K562 (cell line): ENCODE measurements at regions not wholly inside any gene's neighbourhood (a gene's known extent, or its start where the extent isn't known, plus 50 kb on each side); places are given as distances from the start of the nearest gene placed in this dataset.

Experiments
- ATAC-seq: fragments of 200-7000 bp; cut with Tn5 transposase; 3 replicates; pipeline ENCODE4 v1.9.1; 2020; ENCODE audit warnings: moderate library complexity
- BruUV-seq: library from RNA; stranded (reverse); fragments of 400-500 nt; replicated peaks from 2 replicates; lab custom pipeline; 2021; lab: Mats Ljungman, UMichigan
- CTCF ChIA-PET: fragments of 300-600 bp; formaldehyde crosslinking; extraction: SDS; loops from one replicate; lab custom pipeline; 2021; ENCODE audit warnings: low intra/inter-chr PET ratio; lab: Yijun Ruan, JAX
- POLR2A ChIA-PET: fragments of 300-600, 350-650 bp; sonication (Branson Sonifier 250); formaldehyde crosslinking; extraction: SDS; loops from one replicate; lab custom pipeline; 2021; ENCODE audit warnings: antibody characterized with exemption, inconsistent platforms; lab: Yijun Ruan, JAX
- DNase-seq, 4 experiments: peaks; one replicate each; pipeline versions ENCODE4 v3.0.0 to v3.0.0-alpha.2; 2011 to 2018; ENCODE audit warnings: low spot score in 3 of 4, mixed read lengths in 3 of 4; ENCODE audit errors: extremely low read depth in 1 of 4
- FAIRE-seq: peaks from 2 replicates; lab custom pipeline; 2011; peaks lifted over from hg19 to GRCh38; lab: Jason Lieb, UNC
- H2AFZ ChIP-seq: 2 replicates; pipeline ENCODE4 v1.6.0; 2011; ENCODE audit warnings: low read depth, low read length, control low read depth, inconsistent platforms
- H3K27ac ChIP-seq: fragments of 200-600 bp; 3 replicates; pipeline ENCODE4 v1.8.0; 2011; ENCODE audit warnings: low read depth, mild to moderate bottlenecking, control low read depth, inconsistent platforms, low read length, moderate library complexity, mixed read lengths; ENCODE audit errors: extremely low read depth
- H3K27me3 ChIP-seq, 2 experiments: fragments of 300-600 bp in 1 of 2; 2 replicates in 1 of 2; 3 replicates in 1 of 2; pipeline versions ENCODE4 v1.6.0 to v1.8.0; 2011; ENCODE audit warnings: inconsistent platforms in 2 of 2, low read length in 2 of 2, mild to moderate bottlenecking in 1 of 2, mixed read lengths in 1 of 2, moderate library complexity in 1 of 2; ENCODE audit not compliant: control insufficient read depth in 2 of 2, insufficient read depth in 2 of 2
- H3K36me3 ChIP-seq: fragments of 300-600 bp; 3 replicates; pipeline ENCODE4 v1.8.0; 2011; ENCODE audit warnings: mild to moderate bottlenecking, low read length, inconsistent platforms; ENCODE audit not compliant: control insufficient read depth, insufficient read depth
- H3K4me1 ChIP-seq, 2 experiments: fragments of 200-600 bp in 1 of 2; replicated peaks in 1 of 2; 2 replicates in 1 of 2; 3 replicates in 1 of 2; pipeline versions ENCODE4 v1.5.1 to v1.8.0; 2011; ENCODE audit warnings: inconsistent platforms in 2 of 2, low read length in 2 of 2, mild to moderate bottlenecking in 1 of 2, mixed read lengths in 1 of 2, moderate library complexity in 1 of 2; ENCODE audit not compliant: control insufficient read depth in 2 of 2, insufficient read depth in 2 of 2
- H3K4me2 ChIP-seq: 2 replicates; pipeline ENCODE4 v1.6.1; 2011; ENCODE audit warnings: low read length, control low read depth, inconsistent platforms, mixed read lengths; ENCODE audit not compliant: insufficient read depth
- H3K4me3 ChIP-seq: fragments of 200-600 bp; sonication (generic), shearing (Covaris generic); 2 replicates; pipeline ENCODE4 v1.5.1; 2016; ENCODE audit warnings: control low read depth, inconsistent platforms
- H3K79me2 ChIP-seq: fragments of 200-600 bp; 3 replicates; pipeline ENCODE4 v1.8.0; 2011; ENCODE audit warnings: low read length, inconsistent platforms; ENCODE audit not compliant: control insufficient read depth, insufficient read depth
- H3K9ac ChIP-seq, 2 experiments: 2 replicates each; pipeline versions ENCODE4 v1.6.0 to v1.6.1; 2011; ENCODE audit warnings: low read depth in 2 of 2, low read length in 2 of 2, control low read depth in 1 of 2, inconsistent platforms in 1 of 2, mild to moderate bottlenecking in 1 of 2, mixed read lengths in 1 of 2; ENCODE audit not compliant: insufficient read depth in 1 of 2
- H3K9me1 ChIP-seq: one replicate; pipeline ENCODE4 v1.6.0; 2011; ENCODE audit warnings: inconsistent platforms, mild to moderate bottlenecking, low read length, moderate library complexity; ENCODE audit not compliant: control insufficient read depth, insufficient read depth
- H3K9me3 ChIP-seq: replicated peaks from 2 replicates; pipeline ENCODE4 v1.5.1; 2011; ENCODE audit warnings: low read depth, low read length, inconsistent platforms; ENCODE audit not compliant: control insufficient read depth, insufficient read depth
- H4K20me1 ChIP-seq: replicated peaks from 2 replicates; pipeline ENCODE4 v1.6.1; 2011; ENCODE audit warnings: low read length, inconsistent platforms, mixed read lengths; ENCODE audit not compliant: control insufficient read depth, insufficient read depth
- HDAC8 ChIP-seq: fragments of 450-650 bp; IDR thresholded peaks from 2 replicates; pipeline ENCODE4 v1.6.1; 2016; ENCODE audit warnings: mild to moderate bottlenecking, missing genetic modification characterization, moderate library complexity, missing compliant biosample characterization
- HNRNPH1 ChIP-seq: fragments of 200-400 bp; formaldehyde crosslinking; optimal IDR thresholded peaks from 2 replicates; pipeline ENCODE3; 2017; ENCODE audit warnings: low read depth, mild to moderate bottlenecking, low read length, moderate library complexity
- KDM4B ChIP-seq, 2 experiments: fragments of 450-650 bp in 1 of 2; sonication (generic) in 1 of 2; IDR thresholded peaks; 2 replicates each; pipeline ENCODE4 v1.6.1; 2016 to 2017; ENCODE audit warnings: borderline replicate concordance in 2 of 2, antibody characterized with exemption in 1 of 2, low read depth in 1 of 2, mild to moderate bottlenecking in 1 of 2
- MYBL2 ChIP-seq, 2 experiments: fragments of 450-650 bp in 1 of 2; sonication (generic) in 1 of 2; formaldehyde crosslinking in 1 of 2; IDR thresholded peaks; 2 replicates each; pipeline versions ENCODE4 v1.6.1 to v1.8.1; 2017 to 2022; ENCODE audit warnings: borderline replicate concordance in 1 of 2, inconsistent platforms in 1 of 2, low read depth in 1 of 2, mild to moderate bottlenecking in 1 of 2, missing genetic modification reagents in 1 of 2, moderate library complexity in 1 of 2
- NFE2L1 ChIP-seq: fragments of 450-650 bp; IDR thresholded peaks from 2 replicates; pipeline ENCODE4 v1.6.1; 2016; ENCODE audit warnings: missing genetic modification characterization, low read depth, mild to moderate bottlenecking, missing compliant biosample characterization, moderate library complexity, borderline replicate concordance
- NR2C1 ChIP-seq, 2 experiments: fragments of 450-650 bp; IDR thresholded peaks; 2 replicates each; pipeline ENCODE4 v1.6.1; 2017; ENCODE audit warnings: mild to moderate bottlenecking in 2 of 2, antibody characterized with exemption in 1 of 2, inconsistent platforms in 1 of 2, missing compliant biosample characterization in 1 of 2, missing genetic modification characterization in 1 of 2
- SETDB1 ChIP-seq: IDR thresholded peaks from one replicate; pipeline ENCODE4 v1.6.1; 2012; ENCODE audit warnings: low read length, control low read depth, inconsistent platforms
- TAF9B ChIP-seq: fragments of 450-650 bp; IDR thresholded peaks from 2 replicates; pipeline ENCODE4 v1.6.1; 2018; ENCODE audit warnings: mild to moderate bottlenecking; ENCODE audit not compliant: partially characterized antibody
- TRIM28 ChIP-seq: fragments of 450-650 bp; IDR thresholded peaks from 2 replicates; pipeline ENCODE4 v1.6.1; 2017
- ZBTB9 ChIP-seq: fragments of 450-650 bp; formaldehyde crosslinking; IDR thresholded peaks from 2 replicates; pipeline ENCODE4 v1.4.0; 2020; ENCODE audit warnings: mild to moderate bottlenecking, moderate library complexity
- ZNF699 ChIP-seq: fragments of 250-450 bp; sonication (Bioruptor Pico); IDR thresholded peaks from 2 replicates; pipeline ENCODE4 v1.8.0; 2021; ENCODE audit warnings: mild to moderate bottlenecking, moderate library complexity; ENCODE audit not compliant: insufficient replicate concordance
- WGBS: fragments of 100-300 bp; shearing (Covaris generic); methylation state at CpG from one replicate; pipeline ENCODE4 v1.1.6; 2016; ENCODE audit warnings: low coverage, mixed read lengths; ENCODE audit not compliant: insufficient coverage; ENCODE audit errors: missing lambda C conversion rate; 5-methylcytosine and 5-hydroxymethylcytosine counted together
- in situ Hi-C: fragments of 300-500 bp; cut with MboI; formaldehyde crosslinking; loops from 4 replicates; pipeline ENCODE4 v1.15.0; 2018; ENCODE audit warnings: inconsistent platforms, mixed read lengths
- intact Hi-C: fragments of 100-400 bp; cut with micrococcal nuclease; formaldehyde crosslinking; loops from 2 replicates; pipeline ENCODE4 v1.14.2; 2022
- TF ChIP-seq, protein P1 (sequence below): sonication (generic); formaldehyde crosslinking; IDR thresholded peaks from 2 replicates; pipeline ENCODE4 v1.8.0; 2022; ENCODE audit warnings: mild to moderate bottlenecking, missing genetic modification reagents, borderline replicate concordance
- TF ChIP-seq, protein P2 (sequence below): fragments of 250-450 bp; sonication (Bioruptor Pico); IDR thresholded peaks from 2 replicates; pipeline ENCODE4 v1.8.0; 2021; ENCODE audit warnings: moderate library complexity, mild to moderate bottlenecking, inconsistent platforms
- TF ChIP-seq, protein P3 (sequence below): fragments of 450-650 bp; conservative IDR thresholded peaks from 2 replicates; pipeline ENCODE4 v1.6.1; 2016; ENCODE audit warnings: missing genetic modification characterization, low read depth, mild to moderate bottlenecking, control low read depth, missing compliant biosample characterization

DNA sequence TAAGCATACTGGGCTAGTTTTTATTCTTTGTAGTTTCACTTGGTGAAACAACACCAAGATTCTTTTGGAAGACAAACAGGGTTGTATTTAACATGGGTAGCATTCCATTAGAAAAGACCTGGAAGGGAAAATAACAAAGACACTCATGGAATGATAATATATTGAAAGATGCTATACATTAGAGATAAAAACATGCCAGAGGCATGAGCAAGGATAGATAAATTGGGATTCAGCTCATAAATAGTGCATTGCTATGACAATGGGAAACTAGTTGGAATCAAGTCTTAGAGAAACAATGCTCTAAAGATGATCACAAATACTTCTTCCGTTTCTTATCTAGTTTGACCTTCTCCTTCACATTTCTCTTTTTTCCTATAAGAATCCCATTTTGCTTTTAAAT is 677.4 kb downstream of the ZNF385D start:
- Histone ChIP-seq H3K27me3 (no peaks in the 10 kb centered on the region), H3K9ac (no peak overlapping the region), H3K79me2 (no peaks in the 10 kb centered on the region), H3K27ac (no peak overlapping the region)
- in situ Hi-C loops: no loop called here
- CTCF ChIA-PET: no interaction called here
- TF ChIP-seq, protein P1, sequence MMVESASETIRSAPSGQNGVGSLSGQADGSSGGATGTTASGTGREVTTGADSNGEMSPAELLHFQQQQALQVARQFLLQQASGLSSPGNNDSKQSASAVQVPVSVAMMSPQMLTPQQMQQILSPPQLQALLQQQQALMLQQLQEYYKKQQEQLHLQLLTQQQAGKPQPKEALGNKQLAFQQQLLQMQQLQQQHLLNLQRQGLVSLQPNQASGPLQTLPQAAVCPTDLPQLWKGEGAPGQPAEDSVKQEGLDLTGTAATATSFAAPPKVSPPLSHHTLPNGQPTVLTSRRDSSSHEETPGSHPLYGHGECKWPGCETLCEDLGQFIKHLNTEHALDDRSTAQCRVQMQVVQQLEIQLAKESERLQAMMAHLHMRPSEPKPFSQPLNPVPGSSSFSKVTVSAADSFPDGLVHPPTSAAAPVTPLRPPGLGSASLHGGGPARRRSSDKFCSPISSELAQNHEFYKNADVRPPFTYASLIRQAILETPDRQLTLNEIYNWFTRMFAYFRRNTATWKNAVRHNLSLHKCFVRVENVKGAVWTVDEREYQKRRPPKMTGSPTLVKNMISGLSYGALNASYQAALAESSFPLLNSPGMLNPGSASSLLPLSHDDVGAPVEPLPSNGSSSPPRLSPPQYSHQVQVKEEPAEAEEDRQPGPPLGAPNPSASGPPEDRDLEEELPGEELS (CRISPR knock-in tag): no peak
- TF ChIP-seq TAF9B (no peak), HDAC8 (no peak), MYBL2 (IDR thresholded peaks at IDR 0.05; ENCODE audit: low read depth) (no peak), MYBL2 (CRISPR knock-in tag; IDR thresholded peaks at IDR 0.05; ENCODE audit: borderline replicate concordance) (no peak), SETDB1 (no peak), ZNF699 (CRISPR knock-in tag) (no peak), ZBTB9 (CRISPR knock-in tag) (no peak), KDM4B (IDR thresholded peaks at IDR 0.05; ENCODE audit: borderline replicate concordance in 2 of 2, low read depth in 1 of 2) (no peak), NR2C1 (IDR thresholded peaks at IDR 0.05) (no peak), NR2C1 (tag; IDR thresholded peaks at IDR 0.05) (no peak), TRIM28 (no peak), NFE2L1 (no peak), HNRNPH1 (no peak)
- TF ChIP-seq, protein P2, sequence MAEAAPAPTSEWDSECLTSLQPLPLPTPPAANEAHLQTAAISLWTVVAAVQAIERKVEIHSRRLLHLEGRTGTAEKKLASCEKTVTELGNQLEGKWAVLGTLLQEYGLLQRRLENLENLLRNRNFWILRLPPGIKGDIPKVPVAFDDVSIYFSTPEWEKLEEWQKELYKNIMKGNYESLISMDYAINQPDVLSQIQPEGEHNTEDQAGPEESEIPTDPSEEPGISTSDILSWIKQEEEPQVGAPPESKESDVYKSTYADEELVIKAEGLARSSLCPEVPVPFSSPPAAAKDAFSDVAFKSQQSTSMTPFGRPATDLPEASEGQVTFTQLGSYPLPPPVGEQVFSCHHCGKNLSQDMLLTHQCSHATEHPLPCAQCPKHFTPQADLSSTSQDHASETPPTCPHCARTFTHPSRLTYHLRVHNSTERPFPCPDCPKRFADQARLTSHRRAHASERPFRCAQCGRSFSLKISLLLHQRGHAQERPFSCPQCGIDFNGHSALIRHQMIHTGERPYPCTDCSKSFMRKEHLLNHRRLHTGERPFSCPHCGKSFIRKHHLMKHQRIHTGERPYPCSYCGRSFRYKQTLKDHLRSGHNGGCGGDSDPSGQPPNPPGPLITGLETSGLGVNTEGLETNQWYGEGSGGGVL (CRISPR knock-in tag): no peak
- TF ChIP-seq, protein P3, sequence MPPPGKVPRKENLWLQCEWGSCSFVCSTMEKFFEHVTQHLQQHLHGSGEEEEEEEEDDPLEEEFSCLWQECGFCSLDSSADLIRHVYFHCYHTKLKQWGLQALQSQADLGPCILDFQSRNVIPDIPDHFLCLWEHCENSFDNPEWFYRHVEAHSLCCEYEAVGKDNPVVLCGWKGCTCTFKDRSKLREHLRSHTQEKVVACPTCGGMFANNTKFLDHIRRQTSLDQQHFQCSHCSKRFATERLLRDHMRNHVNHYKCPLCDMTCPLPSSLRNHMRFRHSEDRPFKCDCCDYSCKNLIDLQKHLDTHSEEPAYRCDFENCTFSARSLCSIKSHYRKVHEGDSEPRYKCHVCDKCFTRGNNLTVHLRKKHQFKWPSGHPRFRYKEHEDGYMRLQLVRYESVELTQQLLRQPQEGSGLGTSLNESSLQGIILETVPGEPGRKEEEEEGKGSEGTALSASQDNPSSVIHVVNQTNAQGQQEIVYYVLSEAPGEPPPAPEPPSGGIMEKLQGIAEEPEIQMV (tag): no peak
- TF ChIP-seq, all 486 proteins: peak for 0
- Histone ChIP-seq H2AFZ (no peak overlapping the region), H3K9me3 (no peaks in the 10 kb centered on the region), H3K36me3 (no peaks in the 10 kb centered on the region), H3K4me2 (no peak overlapping the region), H4K20me1 (no peaks in the 10 kb centered on the region), H3K9me1 (no peaks in the 10 kb centered on the region), H3K4me3 (no peak overlapping the region), H3K4me1 (no peaks in the 10 kb centered on the region)
- intact Hi-C loops: no loop called here
- POLR2A ChIA-PET: no interaction called here
- BruUV-seq: no TSS peak
- DNase-seq: no peak
- ATAC-seq: no peak
- 8% methylated on average over 1 of the region's 1 CpG for WGBS
- FAIRE-seq: no peak
